H1 (cell line): ENCODE measurements at regions not wholly inside any gene's neighbourhood (a gene's known extent, or its start where the extent isn't known, plus 50 kb on each side); places are given as distances from the start of the nearest gene placed in this dataset.

Source experiments
- BRCA1 ChIP-seq: IDR thresholded peaks from 2 replicates; pipeline ENCODE4 v1.6.1; 2012; ENCODE audit warnings: low read depth, low read length, improper control_type of control experiment
- CTCF ChIP-seq, 3 experiments: IDR thresholded peaks; 1 replicate in 2 of 3; 2 replicates in 1 of 3; pipeline versions ENCODE4 v1.5.1 to v1.6.1; 2011; ENCODE audit warnings: low read length in 3 of 3, mild to moderate bottlenecking in 3 of 3, inconsistent platforms in 2 of 3, low read depth in 1 of 3, moderate library complexity in 1 of 3; ENCODE audit not compliant: insufficient read depth in 1 of 3; ENCODE audit errors: control extremely low read depth in 1 of 3
- KDM1A ChIP-seq: fragments of 200-600, 300-600 bp; sonication (generic); IDR thresholded peaks from 2 replicates; pipeline ENCODE4 v1.7.1; 2016; ENCODE audit warnings: mild to moderate bottlenecking, low read length, borderline replicate concordance
- RFX5 ChIP-seq: IDR thresholded peaks from 2 replicates; pipeline ENCODE4 v1.6.1; 2011; ENCODE audit warnings: low read depth, low read length, improper control_type of control experiment, borderline replicate concordance

GRCh38 chr12:132408626-132409494 lies 79.5 kb upstream of the GALNT9 start:
- TF ChIP-seq CTCF (IDR thresholded peaks at IDR 0.05; ENCODE audit: control extremely low read depth in 1 of 3, insufficient read depth in 1 of 3, low read depth in 1 of 3, low read length in 3 of 3) (no peak), RFX5 (no peak), BRCA1 (no peak), KDM1A (no peak)
